AG09319 (cell line): ENCODE measurements at regions not wholly inside any gene's neighbourhood (a gene's known extent, or its start where the extent isn't known, plus 50 kb on each side); places are given as distances from the start of the nearest gene placed in this dataset.

ENCODE experiments used
- DNase-seq: peaks from one replicate; pipeline ENCODE4 v3.0.0-alpha.2; 2010; ENCODE audit warnings: low read depth; ENCODE audit errors: extremely low read depth
- CTCF ChIP-seq: IDR thresholded peaks from 2 replicates; pipeline ENCODE4 v1.5.1; 2011; ENCODE audit warnings: low read depth, mild to moderate bottlenecking, inconsistent platforms, low read length, moderate library complexity

DNA sequence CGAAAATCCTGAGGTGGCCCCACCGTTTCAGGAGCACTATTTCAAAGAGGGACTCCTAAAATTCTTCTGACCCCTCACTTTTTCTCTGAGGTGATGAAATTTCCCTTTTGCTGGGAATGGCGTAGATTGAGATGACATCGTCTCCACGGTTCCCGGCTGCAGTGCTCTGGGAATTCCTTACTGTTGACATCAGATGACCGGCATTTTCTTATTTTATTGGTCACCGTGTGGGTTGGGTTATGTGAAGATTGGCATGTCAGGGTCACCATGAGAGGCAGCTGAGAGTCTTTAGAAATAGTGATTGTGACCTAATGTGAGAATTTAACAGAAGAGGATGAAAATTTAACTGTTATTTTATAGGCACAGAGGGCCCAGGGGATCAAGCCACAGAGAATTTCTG is 356.7 kb downstream of the FGF9 start:
- no peak for DNase-seq
- no peak for TF ChIP-seq CTCF

DNA sequence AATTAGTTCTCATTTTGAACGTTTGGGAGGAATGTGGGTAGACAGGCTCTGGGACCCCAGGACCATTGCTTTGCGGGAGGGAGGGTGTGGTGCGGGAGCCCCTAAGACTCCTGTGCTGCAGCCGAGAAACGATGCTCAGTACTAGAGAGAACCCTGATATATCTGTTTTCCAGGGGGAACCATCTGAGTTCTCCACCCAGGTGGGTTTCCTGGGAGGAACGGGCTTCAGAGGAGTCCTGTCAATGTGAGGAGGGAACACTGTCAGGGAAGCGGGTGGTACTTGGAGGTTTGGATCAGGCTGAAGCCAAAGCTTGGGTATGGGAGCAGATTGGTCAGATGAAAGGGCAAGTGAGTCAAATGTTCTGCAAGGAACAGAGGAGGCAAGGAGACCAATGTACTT is 358.0 kb downstream of the FGF9 start:
- no peak for TF ChIP-seq CTCF
- DNase-seq: no peak

GRCh38 chr13:22030321-22030720 is 359.4 kb downstream of the FGF9 start:
- no peak for DNase-seq
- no peak for TF ChIP-seq CTCF

DNA sequence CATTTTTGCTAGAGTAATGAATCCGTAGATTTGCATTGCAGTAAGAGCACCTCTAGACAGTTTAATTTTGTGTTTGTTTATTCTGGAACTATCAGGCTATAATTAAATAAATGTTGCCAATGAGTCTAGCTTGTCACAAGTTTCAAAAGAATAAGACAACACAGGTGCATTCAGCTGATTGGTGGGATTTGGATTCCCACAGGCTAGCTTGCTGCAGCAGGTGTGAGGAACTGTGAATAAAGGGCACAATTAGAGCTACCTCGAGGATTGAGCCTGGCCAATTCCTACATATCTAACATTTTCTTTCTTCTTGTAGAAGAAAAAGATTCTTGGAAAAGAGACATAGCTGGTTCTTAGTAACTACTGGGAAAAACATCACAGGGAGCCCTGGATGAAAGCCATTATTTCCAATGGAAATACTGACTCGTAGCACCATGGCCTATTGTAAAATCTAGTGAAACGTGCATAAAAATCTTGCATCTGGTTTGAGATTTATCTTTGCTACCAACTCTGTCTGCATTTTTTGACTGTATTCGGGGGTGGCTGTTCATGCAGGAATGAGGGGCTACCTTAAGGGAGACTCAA is 360.9 kb downstream of the FGF9 start:
- no peak for DNase-seq
- no peak for TF ChIP-seq CTCF

DNA sequence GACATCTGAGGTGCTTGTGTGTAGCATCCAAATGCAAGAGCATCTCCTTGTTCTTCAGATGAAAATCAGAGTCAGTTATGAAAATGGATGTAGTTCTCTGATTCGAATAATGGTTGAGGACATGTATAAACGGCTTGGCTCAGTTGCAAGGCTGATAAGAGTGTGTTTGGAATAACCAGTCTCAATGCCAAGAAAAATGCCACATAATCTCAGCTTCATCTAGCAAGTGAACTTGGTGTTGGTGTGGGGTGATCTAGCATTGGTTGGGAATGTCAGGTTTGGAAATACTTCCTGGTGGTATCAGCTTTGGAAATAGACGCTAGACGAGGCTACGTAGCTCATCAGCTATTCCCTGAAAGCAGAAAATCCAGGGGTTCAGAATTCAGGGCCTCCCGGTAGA is 362.0 kb downstream of the FGF9 start:
- no peak for TF ChIP-seq CTCF
- DNase-seq: no peak

DNA sequence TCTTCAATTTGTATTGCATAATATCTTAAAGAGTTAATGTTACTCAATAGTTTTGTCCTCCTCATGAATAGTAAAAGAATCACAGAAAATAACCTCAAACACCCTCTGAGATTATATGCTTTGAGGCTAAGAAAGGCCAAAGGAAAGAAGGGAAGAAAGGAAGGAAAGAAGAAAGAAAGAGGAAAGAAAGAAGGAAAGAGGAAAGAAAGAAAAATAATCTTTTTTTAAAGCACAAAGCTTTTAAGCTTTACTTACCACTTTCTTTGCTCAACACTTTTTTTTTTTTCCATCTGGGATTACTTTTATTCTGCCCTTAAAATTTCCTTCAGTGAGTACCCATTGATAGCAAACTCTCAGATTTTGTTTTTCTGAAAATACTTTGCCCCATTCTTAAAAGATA is 369.1 kb downstream of the FGF9 start:
- no peak for TF ChIP-seq CTCF
- no peak for DNase-seq

DNA sequence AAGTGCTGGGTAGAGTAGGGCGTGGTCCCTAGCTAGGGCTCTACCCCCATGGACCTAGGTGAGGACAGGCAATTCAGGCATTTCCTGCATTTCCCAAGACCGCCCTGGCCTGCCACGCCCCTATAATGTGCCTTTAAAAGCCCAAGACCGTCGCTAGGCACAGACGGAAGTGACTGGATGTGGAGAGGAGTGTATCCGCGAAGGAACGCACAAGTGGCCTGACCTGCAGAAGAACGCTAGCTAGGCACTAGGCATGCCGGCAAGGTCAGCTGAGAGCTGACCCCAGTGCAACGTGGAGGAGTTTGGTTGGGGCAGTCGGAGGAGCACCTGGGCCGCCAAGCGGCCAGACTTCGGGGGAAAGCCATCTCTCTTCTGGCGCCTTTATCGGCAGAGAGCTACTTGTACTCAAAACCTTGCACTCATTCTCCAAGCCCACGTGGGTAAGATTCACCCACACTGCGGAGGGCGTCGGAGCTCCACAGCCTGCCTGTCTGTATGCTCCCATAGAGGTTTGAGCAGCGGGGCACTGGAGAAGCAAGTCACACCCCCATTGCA is 370.0 kb downstream of the FGF9 start:
- no peak for DNase-seq
- TF ChIP-seq CTCF: no peak
